ENCODE measurements at regions not wholly inside any gene's neighbourhood (a gene's known extent, or its start where the extent isn't known, plus 50 kb on each side); places are given as distances from the start of the nearest gene placed in this dataset.

DNA sequence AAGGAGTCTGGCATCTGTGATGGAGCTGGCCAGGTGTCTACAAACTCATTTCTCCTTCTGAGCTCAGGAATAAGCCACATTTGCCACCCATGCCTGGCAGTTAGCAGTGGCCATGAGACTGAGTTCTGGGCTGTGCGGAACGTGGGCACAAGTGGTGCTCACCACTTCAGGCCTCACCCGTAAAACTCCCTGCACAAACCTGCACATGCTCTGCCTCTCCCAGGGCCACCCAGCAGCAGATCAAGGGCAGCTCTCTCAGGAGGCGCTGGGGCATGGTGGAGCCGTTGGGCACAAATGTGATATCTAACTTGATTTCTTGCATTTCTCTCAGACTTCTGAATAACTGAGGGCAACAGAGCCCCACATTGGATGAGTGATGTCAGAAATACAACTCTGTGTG, 269.5 kb downstream of the HIVEP2 start:
- no peak for DNase-seq (ENCODE audit: low read depth)
- no peak overlapping the region for H3K4me3 ChIP-seq (ENCODE audit: low read depth, low read length)
- TF ChIP-seq, protein P1, sequence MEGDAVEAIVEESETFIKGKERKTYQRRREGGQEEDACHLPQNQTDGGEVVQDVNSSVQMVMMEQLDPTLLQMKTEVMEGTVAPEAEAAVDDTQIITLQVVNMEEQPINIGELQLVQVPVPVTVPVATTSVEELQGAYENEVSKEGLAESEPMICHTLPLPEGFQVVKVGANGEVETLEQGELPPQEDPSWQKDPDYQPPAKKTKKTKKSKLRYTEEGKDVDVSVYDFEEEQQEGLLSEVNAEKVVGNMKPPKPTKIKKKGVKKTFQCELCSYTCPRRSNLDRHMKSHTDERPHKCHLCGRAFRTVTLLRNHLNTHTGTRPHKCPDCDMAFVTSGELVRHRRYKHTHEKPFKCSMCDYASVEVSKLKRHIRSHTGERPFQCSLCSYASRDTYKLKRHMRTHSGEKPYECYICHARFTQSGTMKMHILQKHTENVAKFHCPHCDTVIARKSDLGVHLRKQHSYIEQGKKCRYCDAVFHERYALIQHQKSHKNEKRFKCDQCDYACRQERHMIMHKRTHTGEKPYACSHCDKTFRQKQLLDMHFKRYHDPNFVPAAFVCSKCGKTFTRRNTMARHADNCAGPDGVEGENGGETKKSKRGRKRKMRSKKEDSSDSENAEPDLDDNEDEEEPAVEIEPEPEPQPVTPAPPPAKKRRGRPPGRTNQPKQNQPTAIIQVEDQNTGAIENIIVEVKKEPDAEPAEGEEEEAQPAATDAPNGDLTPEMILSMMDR (IDR thresholded peaks at IDR 0.05; ENCODE audit: insufficient read depth, low read length): no peak

DNA sequence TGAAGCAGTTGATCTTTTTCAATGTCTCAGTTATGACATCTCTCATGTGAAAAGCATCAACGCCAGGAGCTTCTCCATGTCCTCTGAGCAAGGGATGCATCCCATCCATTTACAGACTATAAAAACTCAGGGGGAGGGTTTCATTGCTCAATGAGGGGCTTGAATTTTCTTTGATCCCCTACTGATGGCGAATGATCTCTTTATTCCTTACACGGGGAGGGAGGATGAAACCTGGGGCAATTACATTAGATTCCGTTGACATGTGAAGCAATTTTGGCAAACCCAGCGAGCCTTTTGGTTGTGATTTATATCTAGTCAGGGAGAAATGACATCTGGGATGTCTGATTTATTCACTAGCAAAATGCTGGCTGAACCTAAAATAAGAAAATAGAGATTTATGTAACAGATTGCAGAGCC, 268.9 kb downstream of the HIVEP2 start:
- TF ChIP-seq, protein P1 (IDR thresholded peaks at IDR 0.05; ENCODE audit: insufficient read depth, low read length): no peak
- H3K4me3 ChIP-seq (ENCODE audit: low read depth, low read length): no peak overlapping the region
- DNase-seq (ENCODE audit: low read depth): no peak

DNA sequence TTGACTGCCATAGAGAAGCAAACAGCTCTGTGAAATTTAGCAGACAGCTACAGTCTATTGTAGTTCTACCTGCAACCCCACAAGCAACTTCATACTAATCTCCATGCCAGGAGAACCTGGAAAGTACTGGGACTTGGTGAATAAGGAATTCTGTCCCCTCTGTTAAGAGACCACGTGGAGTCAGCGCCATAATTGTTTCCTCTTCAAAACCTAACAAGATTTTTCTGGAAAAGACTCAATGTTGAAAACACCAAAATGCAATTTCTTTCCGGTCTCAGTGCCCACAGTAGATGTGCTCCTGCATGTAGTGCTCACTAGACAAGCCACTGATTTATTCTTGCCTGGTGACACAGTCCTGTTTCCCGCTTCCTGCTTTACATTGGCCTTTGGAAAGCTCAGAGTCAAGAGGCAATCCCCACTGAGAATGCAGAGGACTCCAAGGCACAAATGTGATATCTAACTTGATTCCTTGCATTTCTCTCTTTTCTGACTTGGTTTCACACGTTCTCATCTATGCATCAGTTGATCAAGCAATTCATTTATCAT, 268.3 kb downstream of the HIVEP2 start:
- no peak overlapping the region for H3K4me3 ChIP-seq (ENCODE audit: low read depth, low read length)
- TF ChIP-seq, protein P1 (IDR thresholded peaks at IDR 0.05; ENCODE audit: insufficient read depth, low read length): no peak
- no peak for DNase-seq (ENCODE audit: low read depth)

DNA sequence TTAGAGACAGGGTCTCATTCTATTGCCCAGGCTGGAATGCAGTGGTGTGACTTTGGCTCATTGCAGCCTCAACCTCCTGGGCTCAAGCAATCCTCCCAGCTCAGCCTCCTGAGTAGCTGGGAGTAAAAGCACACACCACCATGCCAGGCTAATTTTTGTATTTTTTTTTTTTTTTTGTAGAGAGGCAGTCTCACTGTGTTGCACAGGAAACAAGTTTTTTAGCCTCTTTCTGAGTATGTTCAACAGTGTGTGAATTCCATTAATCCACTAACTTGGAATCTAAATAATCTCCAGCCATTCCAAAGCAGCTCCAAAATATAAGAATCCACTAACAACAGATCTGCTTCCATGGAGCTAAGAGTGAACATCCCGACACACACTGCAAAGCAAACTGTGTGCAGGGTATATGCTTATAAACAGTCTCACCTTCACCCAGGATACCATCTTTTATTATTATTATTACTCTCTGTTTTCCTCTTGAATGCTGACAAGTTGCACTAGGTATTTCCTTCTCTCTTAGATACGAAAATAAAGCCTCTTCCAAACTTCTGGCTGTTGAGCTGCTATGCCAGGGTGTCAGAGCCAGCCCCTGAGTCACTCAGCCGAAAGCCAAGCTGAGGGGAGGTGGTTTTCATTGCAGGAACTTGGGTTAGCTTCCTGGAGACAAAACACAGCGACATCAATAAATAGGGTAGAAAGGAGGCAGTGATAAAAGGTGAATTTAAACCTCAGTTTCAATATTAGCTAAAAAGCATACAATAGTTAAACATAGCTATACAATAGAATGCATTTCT, 264.9 kb downstream of the HIVEP2 start:
- TF ChIP-seq, protein P1 (IDR thresholded peaks at IDR 0.05; ENCODE audit: insufficient read depth, low read length): no peak
- no peak overlapping the region for H3K4me3 ChIP-seq (ENCODE audit: low read depth, low read length)
- peak; percentile 60 for DNase-seq (ENCODE audit: low read depth)

DNA sequence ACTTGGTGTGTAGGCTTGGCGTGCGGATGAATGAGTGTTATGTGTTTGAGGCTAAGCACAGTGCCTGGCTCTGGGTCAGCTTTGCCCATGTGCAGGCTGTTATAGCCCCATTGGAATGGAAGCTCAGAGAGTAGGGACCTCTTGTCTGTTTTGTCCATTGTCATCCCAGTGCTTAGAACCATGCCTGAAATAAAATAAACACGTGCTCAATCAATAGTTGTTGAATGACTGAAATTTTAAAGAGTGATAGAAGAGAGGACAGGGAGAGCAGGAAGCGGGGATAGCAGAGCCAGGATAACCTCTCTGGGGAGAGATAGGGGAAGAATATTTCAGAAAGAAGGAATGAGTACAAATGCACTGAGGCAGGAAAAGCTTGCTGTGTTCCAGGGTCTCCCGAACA, 263.9 kb downstream of the HIVEP2 start:
- no peak for DNase-seq (ENCODE audit: low read depth)
- TF ChIP-seq, protein P1 (IDR thresholded peaks at IDR 0.05; ENCODE audit: insufficient read depth, low read length): no peak
- no peak overlapping the region for H3K4me3 ChIP-seq (ENCODE audit: low read depth, low read length)

DNA sequence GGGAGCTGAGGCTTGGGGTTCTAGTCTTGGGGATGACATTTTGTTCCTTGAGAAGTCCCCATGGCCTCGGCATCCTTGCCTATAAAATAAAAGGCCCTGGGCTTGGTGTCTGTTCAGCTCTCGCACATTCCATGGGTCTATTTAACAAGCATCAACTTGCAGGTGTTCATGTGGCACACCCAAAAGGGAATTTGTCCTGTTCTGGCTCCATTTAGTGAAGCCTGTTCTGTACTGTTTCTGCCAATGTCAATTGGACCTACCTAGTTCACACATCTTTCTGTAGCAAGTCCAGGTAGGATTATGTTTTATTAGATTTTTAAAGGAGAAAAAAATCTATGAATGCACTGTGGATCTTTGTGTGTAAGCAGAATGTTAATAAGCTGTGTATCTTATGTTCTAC, 262.0 kb downstream of the HIVEP2 start:
- DNase-seq (ENCODE audit: low read depth): no peak
- TF ChIP-seq, protein P1 (IDR thresholded peaks at IDR 0.05; ENCODE audit: insufficient read depth, low read length): no peak
- H3K4me3 ChIP-seq (ENCODE audit: low read depth, low read length): no peak overlapping the region
